GM21360 (cell line): ENCODE measurements at regions not wholly inside any gene's neighbourhood (a gene's known extent, or its start where the extent isn't known, plus 50 kb on each side); places are given as distances from the start of the nearest gene placed in this dataset.
"Not testable (repeated sequence)": the region's sequence is repeated elsewhere in the genome, so short reads cannot be mapped to it uniquely, and the experiment has no call there.

Source experiments
- ATAC-seq: cut with Tn5 transposase; IDR thresholded peaks from one replicate; pipeline ENCODE4 v1.9.1; 2021; ENCODE audit warnings: mild to moderate bottlenecking, moderate library complexity; ENCODE audit not compliant: unreplicated experiment

GRCh38 chr1:148211191-148211590 lies 59.1 kb upstream of the NBPF11 start:
- ATAC-seq: not testable (repeated sequence)

GRCh38 chr1:148210624-148211023 lies 58.5 kb upstream of the NBPF11 start:
- not testable (repeated sequence) for ATAC-seq

GRCh38 chr1:148210166-148210565 lies 58.1 kb upstream of the NBPF11 start:
- ATAC-seq: not testable (repeated sequence)

GRCh38 chr1:148202013-148202412 lies 49.9 kb upstream of the NBPF11 start:
- ATAC-seq: not testable (repeated sequence)
